MM.1S (cell line): ENCODE measurements at regions not wholly inside any gene's neighbourhood (a gene's known extent, or its start where the extent isn't known, plus 50 kb on each side); places are given as distances from the start of the nearest gene placed in this dataset.

Experiments
- DNase-seq: peaks from one replicate; pipeline ENCODE4 v3.0.0-alpha.2; 2015
- H2AFZ ChIP-seq: fragments of 300-600 bp; sonication (generic); 2 replicates; pipeline ENCODE4 v1.6.0; 2016; ENCODE audit warnings: antibody characterized with exemption, low read length
- H3F3A ChIP-seq: fragments of 300-600 bp; sonication (generic); 2 replicates; pipeline ENCODE4 v1.6.1; 2016; ENCODE audit warnings: mild to moderate bottlenecking, antibody characterized with exemption, low read length, moderate library complexity, mixed read lengths; ENCODE audit not compliant: insufficient read depth
- H3K27ac ChIP-seq: fragments of 300-600 bp; sonication (generic); 2 replicates; pipeline ENCODE4 v1.5.1; 2016; ENCODE audit warnings: mild to moderate bottlenecking, low read length
- H3K27me3 ChIP-seq: fragments of 300-600 bp; sonication (generic); replicated peaks from 2 replicates; pipeline ENCODE4 v1.6.0; 2016; ENCODE audit warnings: low read length; ENCODE audit not compliant: insufficient read depth
- H3K36me3 ChIP-seq: fragments of 300-600 bp; sonication (generic); replicated peaks from 2 replicates; pipeline ENCODE4 v1.6.1; 2016; ENCODE audit warnings: mild to moderate bottlenecking, low read length, mixed read lengths; ENCODE audit not compliant: insufficient read depth
- H3K4me1 ChIP-seq: fragments of 300-600 bp; sonication (generic); 2 replicates; pipeline ENCODE4 v1.6.1; 2016; ENCODE audit warnings: low read length, mixed read lengths
- H3K4me2 ChIP-seq: fragments of 300-600 bp; sonication (generic); 2 replicates; pipeline ENCODE4 v1.6.0; 2016; ENCODE audit warnings: low read depth, low read length
- H3K4me3 ChIP-seq: fragments of 300-600 bp; sonication (generic); 2 replicates; pipeline ENCODE4 v1.5.1; 2016; ENCODE audit warnings: low read length, mixed read lengths
- H3K79me2 ChIP-seq: fragments of 300-600 bp; sonication (generic); 2 replicates; pipeline ENCODE4 v1.6.1; 2016; ENCODE audit warnings: mixed run types, low read length, mixed read lengths
- H3K9ac ChIP-seq: fragments of 300-600 bp; sonication (generic); 2 replicates; pipeline ENCODE4 v1.6.1; 2016; ENCODE audit warnings: low read length, mixed read lengths
- H3K9me2 ChIP-seq: fragments of 300-600 bp; sonication (generic); replicated peaks from 2 replicates; pipeline ENCODE4 v1.6.1; 2016; ENCODE audit warnings: mild to moderate bottlenecking, low read length, mixed read lengths; ENCODE audit not compliant: insufficient read depth
- H3K9me3 ChIP-seq: fragments of 300-600 bp; sonication (generic); replicated peaks from 2 replicates; pipeline ENCODE4 v1.6.1; 2016; ENCODE audit warnings: mild to moderate bottlenecking, low read length, mixed read lengths; ENCODE audit not compliant: insufficient read depth
- H4K20me1 ChIP-seq: fragments of 300-600 bp; sonication (generic); 2 replicates; pipeline ENCODE4 v1.6.1; 2016; ENCODE audit warnings: mild to moderate bottlenecking, low read length, moderate library complexity, mixed read lengths; ENCODE audit not compliant: insufficient read depth
- CTCF ChIP-seq: fragments of 300-600 bp; sonication (generic); IDR thresholded peaks from 2 replicates; pipeline ENCODE4 v1.5.1; 2016; ENCODE audit warnings: antibody characterized with exemption, low read length, mixed read lengths
- EZH2 ChIP-seq: fragments of 300-600 bp; sonication (generic); optimal IDR thresholded peaks from 2 replicates; pipeline ENCODE3; 2017; ENCODE audit warnings: low read depth, mild to moderate bottlenecking, antibody characterized with exemption, low read length, mixed read lengths
- EZH2phosphoT487 ChIP-seq: fragments of 300-600 bp; sonication (generic); IDR thresholded peaks from 2 replicates; pipeline ENCODE4 v1.6.1; 2018; ENCODE audit warnings: antibody characterized with exemption, low read length

- H3F3A ChIP-seq: no peaks in the 10 kb centered on the region
Measured at GRCh38 chr18:27704736-27705361, 472.1 kb downstream of the CDH2 start.

GRCh38 chr18:27699137-27699536 is 477.8 kb downstream of the CDH2 start:
- no peak overlapping the region for H3K4me3 ChIP-seq
- no peaks in the 10 kb centered on the region for H3K79me2 ChIP-seq
- H3K9ac ChIP-seq: no peak overlapping the region
- no peaks in the 10 kb centered on the region for H3K27me3 ChIP-seq
- TF ChIP-seq EZH2 (no peak), CTCF (no peak), EZH2phosphoT487 (no peak)
- H3K4me2 ChIP-seq: no peak overlapping the region
- H3K9me2 ChIP-seq: no peaks in the 10 kb centered on the region
- H3K4me1 ChIP-seq: no peaks in the 10 kb centered on the region
- no peak for DNase-seq
- no peak overlapping the region for H3K27ac ChIP-seq
- H2AFZ ChIP-seq: no peak overlapping the region
- H3K9me3 ChIP-seq: no peaks in the 10 kb centered on the region
- H4K20me1 ChIP-seq: no peaks in the 10 kb centered on the region
- no peaks in the 10 kb centered on the region for H3K36me3 ChIP-seq
- H3F3A ChIP-seq: no peaks in the 10 kb centered on the region

More at GRCh38 chr18:27704736-27705361, 472.1 kb downstream of the CDH2 start:
- no peak overlapping the region for H3K27ac ChIP-seq
- H3K9ac ChIP-seq: no peak overlapping the region
- TF ChIP-seq CTCF: no peak
- no peak for TF ChIP-seq EZH2
- TF ChIP-seq EZH2phosphoT487: no peak
- no peaks in the 10 kb centered on the region for H3K4me1 ChIP-seq
- H3K27me3 ChIP-seq: no peaks in the 10 kb centered on the region
- no peak for DNase-seq
- H3K9me2 ChIP-seq: no peaks in the 10 kb centered on the region
- H3K4me3 ChIP-seq: no peak overlapping the region
- H4K20me1 ChIP-seq: no peaks in the 10 kb centered on the region
- H3K9me3 ChIP-seq: no peaks in the 10 kb centered on the region
- H2AFZ ChIP-seq: no peak overlapping the region
- no peaks in the 10 kb centered on the region for H3K79me2 ChIP-seq
- H3K36me3 ChIP-seq: no peaks in the 10 kb centered on the region
- H3K4me2 ChIP-seq: no peak overlapping the region

- no peak for DNase-seq
- H2AFZ ChIP-seq: no peak overlapping the region
- H4K20me1 ChIP-seq: no peaks in the 10 kb centered on the region
- H3K27me3 ChIP-seq: no peaks in the 10 kb centered on the region
- H3K9me2 ChIP-seq: no peaks in the 10 kb centered on the region
- H3K79me2 ChIP-seq: no peaks in the 10 kb centered on the region
- no peaks in the 10 kb centered on the region for H3K4me1 ChIP-seq
- H3K4me2 ChIP-seq: no peak overlapping the region
- H3K36me3 ChIP-seq: no peaks in the 10 kb centered on the region
- H3K9ac ChIP-seq: no peak overlapping the region
- TF ChIP-seq EZH2phosphoT487: no peak
- TF ChIP-seq EZH2: no peak
- TF ChIP-seq CTCF: no peak
- no peaks in the 10 kb centered on the region for H3K9me3 ChIP-seq
- H3F3A ChIP-seq: no peaks in the 10 kb centered on the region
- no peak overlapping the region for H3K4me3 ChIP-seq
- no peak overlapping the region for H3K27ac ChIP-seq
Measured at GRCh38 chr18:27696148-27696547, 480.8 kb downstream of the CDH2 start.
